ENCODE measurements at regions not wholly inside any gene's neighbourhood (a gene's known extent, or its start where the extent isn't known, plus 50 kb on each side); places are given as distances from the start of the nearest gene placed in this dataset.
"Not testable (repeated sequence)": the region's sequence is repeated elsewhere in the genome, so short reads cannot be mapped to it uniquely, and the experiment has no call there.

DNA sequence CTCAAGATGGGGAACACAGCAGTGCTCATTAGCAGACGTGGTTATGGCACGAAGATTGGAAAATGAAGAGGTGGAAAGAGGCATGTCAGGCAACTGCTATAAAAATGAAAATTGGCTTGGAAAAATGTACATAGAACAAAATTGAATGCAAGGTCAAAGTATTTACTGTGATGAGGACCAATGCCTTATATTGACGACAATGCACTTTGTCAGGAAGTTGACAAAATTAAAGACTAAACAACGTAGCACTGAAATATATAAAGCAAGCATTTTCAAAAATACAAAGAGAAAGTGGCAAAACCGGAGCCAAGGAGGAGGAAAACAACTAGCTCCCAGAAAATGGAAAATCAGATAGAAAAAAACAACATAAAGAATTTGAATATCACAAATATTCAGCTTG lies 113.7 kb upstream of the SGCG start:
- no peak for DNase-seq

GRCh38 chr13:23069566-23069965 lies 111.2 kb upstream of the SGCG start:
- no peak for DNase-seq

DNA sequence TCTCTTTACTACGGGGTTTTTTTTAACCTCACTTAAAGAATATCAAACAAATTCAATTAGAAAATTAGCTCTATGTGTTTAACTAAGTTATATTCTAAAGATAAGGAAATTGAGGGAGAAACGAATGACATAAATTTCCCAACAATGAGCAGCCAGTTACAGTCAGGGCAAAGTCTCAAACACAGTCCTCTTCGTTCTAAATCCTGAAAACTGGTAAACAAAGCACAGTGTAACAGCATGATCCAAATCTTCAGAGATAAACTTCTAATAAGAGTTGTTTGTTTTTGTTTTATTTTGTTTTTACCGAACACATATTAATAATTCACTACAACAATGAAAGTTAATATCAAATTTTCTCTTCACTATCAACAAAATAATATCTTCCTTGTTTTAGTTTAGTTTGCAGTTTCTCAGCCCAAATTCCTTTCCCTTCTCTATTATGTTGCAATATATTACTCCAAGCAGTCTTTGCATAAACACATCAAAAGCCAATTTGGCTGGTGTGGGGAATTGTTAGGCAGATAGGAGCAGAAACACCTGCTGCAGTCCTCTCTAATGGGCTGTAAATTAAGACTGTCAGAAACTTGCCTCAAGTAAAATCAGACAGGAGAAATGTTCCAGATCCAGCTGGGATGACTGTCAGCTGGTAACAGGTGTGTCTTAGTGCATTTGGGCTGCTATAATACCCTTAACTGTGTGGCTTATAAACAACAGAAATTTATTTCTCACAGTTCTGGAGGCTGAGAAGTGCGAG lies 106.5 kb upstream of the SGCG start:
- peak; percentile 64 to 75 for DNase-seq

- DNase-seq, result no peak
Measured at GRCh38 chr13:23081220-23081619, 99.6 kb upstream of the SGCG start.

- DNase-seq, result no peak
Measured at GRCh38 chr13:23081901-23082300, 98.9 kb upstream of the SGCG start.

GRCh38 chr13:23086968-23087623 lies 93.7 kb upstream of the SGCG start:
- DNase-seq, result no peak

- DNase-seq, result no peak
Measured at GRCh38 chr13:23087880-23088279, 92.9 kb upstream of the SGCG start.

- DNase-seq, result no peak
Measured at GRCh38 chr13:23098161-23098907, 82.4 kb upstream of the SGCG start.

DNA sequence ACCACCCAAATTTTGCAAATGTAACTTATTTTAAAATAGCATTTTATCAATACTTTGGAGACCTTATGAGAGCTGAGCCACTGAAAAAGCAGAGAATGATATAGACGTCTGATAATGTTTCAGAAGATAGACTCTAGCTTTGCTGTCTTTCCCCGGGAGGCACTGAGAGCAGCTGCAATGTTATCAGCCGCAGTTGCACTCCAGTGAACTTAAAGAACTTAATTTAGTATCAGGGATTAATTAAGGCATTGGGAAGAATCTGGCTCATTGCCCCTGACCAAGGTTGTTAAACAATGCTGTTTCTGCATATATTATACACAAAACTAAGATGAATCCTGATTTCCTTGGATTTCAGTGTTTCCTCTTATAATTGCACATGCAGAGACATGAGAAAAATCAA lies 75.7 kb upstream of the SGCG start:
- no peak for DNase-seq

DNA sequence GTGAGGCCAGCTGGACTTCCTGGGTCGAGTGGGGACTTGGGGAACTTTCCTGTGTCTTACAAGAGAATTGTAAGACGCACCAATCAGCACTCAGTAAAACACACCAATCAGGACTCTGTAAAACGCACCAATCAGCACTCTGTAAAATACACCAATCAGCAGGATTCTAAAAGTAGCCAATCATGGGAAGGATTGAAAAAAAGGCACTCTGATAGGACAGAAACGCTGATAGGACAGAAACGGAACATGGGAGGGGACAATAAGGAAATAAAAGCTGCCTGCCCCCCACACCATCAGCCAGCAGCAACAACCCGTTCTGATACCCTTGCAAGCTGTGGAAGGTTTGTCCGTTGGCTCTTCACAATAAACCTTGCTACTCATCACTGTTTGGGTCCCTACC lies 73.1 kb upstream of the SGCG start:
- no peak for DNase-seq

- DNase-seq, result no peak
Measured at GRCh38 chr13:23119131-23119530, 61.6 kb upstream of the SGCG start.

DNA sequence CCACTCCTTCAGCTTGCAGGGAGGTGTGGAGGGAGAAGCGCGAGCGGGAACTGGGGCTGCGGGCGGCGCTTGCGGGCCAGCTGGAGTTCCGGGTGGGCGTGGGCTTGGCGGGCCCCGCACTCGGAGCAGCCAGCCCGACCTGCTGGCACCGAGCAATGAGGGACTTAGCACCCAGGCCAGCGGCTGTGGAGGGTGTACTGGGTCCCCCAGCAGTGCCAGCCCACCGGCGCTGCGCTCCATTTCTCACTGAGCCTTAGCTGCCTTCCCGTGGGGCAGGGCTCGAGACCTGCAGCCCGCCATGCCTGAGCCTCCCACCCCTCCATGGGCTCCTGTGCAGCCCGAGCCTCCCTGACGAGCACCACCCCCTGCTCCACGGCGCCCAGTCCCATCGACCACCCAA lies 53.2 kb upstream of the SGCG start:
- not testable (repeated sequence) for DNase-seq

GRCh38 chr13:23129331-23129730 lies 51.4 kb upstream of the SGCG start:
- no peak for DNase-seq

All from right lung (tissue), 2 donors.